ENCODE measurements at regions not wholly inside any gene's neighbourhood (a gene's known extent, or its start where the extent isn't known, plus 50 kb on each side); places are given as distances from the start of the nearest gene placed in this dataset.

GRCh38 chr7:25656581-25657026, 428.3 kb upstream of the NPVF start:
- no peak overlapping the region for H3K4me3 ChIP-seq (ENCODE audit: low read length)
- DNase-seq (ENCODE audit: low read depth), result peak; percentile 79
- no peak for TF ChIP-seq CTCF (conservative IDR thresholded peaks at IDR 0.05; ENCODE audit: low read length)

- no peak for TF ChIP-seq CTCF (conservative IDR thresholded peaks at IDR 0.05; ENCODE audit: low read length)
- no peak overlapping the region for H3K4me3 ChIP-seq (ENCODE audit: low read length)
- DNase-seq (ENCODE audit: low read depth), result no peak
These were observed 430.1 kb upstream of the NPVF start for GRCh38 chr7:25658375-25658774.

- no peak for DNase-seq (ENCODE audit: low read depth)
- H3K4me3 ChIP-seq (ENCODE audit: low read length), result no peak overlapping the region
- no peak for TF ChIP-seq CTCF (conservative IDR thresholded peaks at IDR 0.05; ENCODE audit: low read length)
These were observed 431.6 kb upstream of the NPVF start for GRCh38 chr7:25659841-25660240.

GRCh38 chr7:25662841-25663800, 434.8 kb upstream of the NPVF start:
- no peak for TF ChIP-seq CTCF (conservative IDR thresholded peaks at IDR 0.05; ENCODE audit: low read length)
- no peak for DNase-seq (ENCODE audit: low read depth)

GRCh38 chr7:25663877-25664276, 435.6 kb upstream of the NPVF start:
- peak; percentile 3 for DNase-seq (ENCODE audit: low read depth)
- TF ChIP-seq CTCF (conservative IDR thresholded peaks at IDR 0.05; ENCODE audit: low read length), result no peak
- no peak overlapping the region for H3K4me3 ChIP-seq (ENCODE audit: low read length)

More at GRCh38 chr7:25662841-25663800, 434.8 kb upstream of the NPVF start:
- no peak overlapping the region for H3K4me3 ChIP-seq (ENCODE audit: low read length)

- DNase-seq (ENCODE audit: low read depth), result no peak
These were observed 436.3 kb upstream of the NPVF start for GRCh38 chr7:25664593-25664992.

More at GRCh38 chr7:25664593-25664992, 436.3 kb upstream of the NPVF start:
- no peak for TF ChIP-seq CTCF (conservative IDR thresholded peaks at IDR 0.05; ENCODE audit: low read length)
- H3K4me3 ChIP-seq (ENCODE audit: low read length), result no peak overlapping the region
